ENCODE measurements at regions not wholly inside any gene's neighbourhood (a gene's known extent, or its start where the extent isn't known, plus 50 kb on each side); places are given as distances from the start of the nearest gene placed in this dataset.

- intact Hi-C loops (cut with DNase I; ENCODE audit: low total_unique reads), result no loop called here
- H3K36me3 ChIP-seq, result no peaks in the 10 kb centered on the region
- no peaks in the 10 kb centered on the region for H3K9me3 ChIP-seq
- H3K27me3 ChIP-seq, result no peaks in the 10 kb centered on the region
- no peak for TF ChIP-seq CTCF (IDR thresholded peaks at IDR 0.05)
- peak in 1 of 2 donors; percentile 20 for DNase-seq
- no peak overlapping the region for H3K27ac ChIP-seq
- no peak overlapping the region for H3K4me3 ChIP-seq
- no peaks in the 10 kb centered on the region for H3K4me1 ChIP-seq
These were observed 989.9 kb downstream of the DCDC2C start for GRCh38 chr2:4693266-4693665.

GRCh38 chr2:4695281-4695861 is 992.0 kb downstream of the DCDC2C start:
- no peaks in the 10 kb centered on the region for H3K36me3 ChIP-seq
- H3K4me3 ChIP-seq, result no peak overlapping the region
- intact Hi-C loops (cut with DNase I; ENCODE audit: low total_unique reads), result no loop called here
- H3K4me1 ChIP-seq, result no peaks in the 10 kb centered on the region
- TF ChIP-seq CTCF (IDR thresholded peaks at IDR 0.05), result no peak
- no peak overlapping the region for H3K27ac ChIP-seq
- no peaks in the 10 kb centered on the region for H3K27me3 ChIP-seq
- no peaks in the 10 kb centered on the region for H3K9me3 ChIP-seq
- no peak for DNase-seq

GRCh38 chr2:4715065-4715464 is 977.1 kb upstream of the SOX11 start:
- H3K4me1 ChIP-seq, result no peaks in the 10 kb centered on the region
- no peak for TF ChIP-seq CTCF (IDR thresholded peaks at IDR 0.05)
- no peak overlapping the region for H3K27ac ChIP-seq
- intact Hi-C loops (cut with DNase I; ENCODE audit: low total_unique reads), result no loop called here
- H3K9me3 ChIP-seq, result peaks cover 0 to 3% (median 0%) of the 10 kb centered on the region in 3 donors
- no peaks in the 10 kb centered on the region for H3K36me3 ChIP-seq
- H3K27me3 ChIP-seq, result no peaks in the 10 kb centered on the region
- H3K4me3 ChIP-seq, result no peak overlapping the region
- DNase-seq, result no peak

- intact Hi-C loops (cut with DNase I; ENCODE audit: low total_unique reads), result no loop called here
- Histone ChIP-seq H3K4me3 (no peak overlapping the region), H3K4me1 (no peaks in the 10 kb centered on the region), H3K27me3 (no peaks in the 10 kb centered on the region), H3K36me3 (no peaks in the 10 kb centered on the region), H3K9me3 (peaks cover 0 to 3% (median 0%) of the 10 kb centered on the region in 3 donors), H3K27ac (no peak overlapping the region)
- no peak for TF ChIP-seq CTCF (IDR thresholded peaks at IDR 0.05)
- DNase-seq, result no peak
These were observed 973.4 kb upstream of the SOX11 start for GRCh38 chr2:4718777-4719176.

- no peaks in the 10 kb centered on the region for H3K9me3 ChIP-seq
- no peak overlapping the region for H3K4me3 ChIP-seq
- DNase-seq, result no peak
- no peak for TF ChIP-seq CTCF (IDR thresholded peaks at IDR 0.05)
- intact Hi-C loops (cut with DNase I; ENCODE audit: low total_unique reads), result no loop called here
- H3K36me3 ChIP-seq, result no peaks in the 10 kb centered on the region
- H3K4me1 ChIP-seq, result no peaks in the 10 kb centered on the region
- no peaks in the 10 kb centered on the region for H3K27me3 ChIP-seq
- no peak overlapping the region for H3K27ac ChIP-seq
These were observed 966.6 kb upstream of the SOX11 start for GRCh38 chr2:4725618-4726017.

- intact Hi-C loops (cut with DNase I; ENCODE audit: low total_unique reads), result no loop called here
- H3K9me3 ChIP-seq, result no peaks in the 10 kb centered on the region
- DNase-seq, result no peak
- no peak overlapping the region for H3K27ac ChIP-seq
- H3K36me3 ChIP-seq, result no peaks in the 10 kb centered on the region
- no peaks in the 10 kb centered on the region for H3K27me3 ChIP-seq
- no peak for TF ChIP-seq CTCF (IDR thresholded peaks at IDR 0.05)
- H3K4me1 ChIP-seq, result no peaks in the 10 kb centered on the region
- H3K4me3 ChIP-seq, result no peak overlapping the region
These were observed 959.6 kb upstream of the SOX11 start for GRCh38 chr2:4732560-4732959.
